Neuronal stem cell (in vitro differentiated cells): ENCODE measurements at regions not wholly inside any gene's neighbourhood (a gene's known extent, or its start where the extent isn't known, plus 50 kb on each side); places are given as distances from the start of the nearest gene placed in this dataset.
A peak's percentile ranks its signal among the peaks of the same experiment; 100 is the strongest.

Experiments
- DNase-seq: peaks from one replicate; pipeline ENCODE4 v3.0.0-alpha.2; 2013; ENCODE audit warnings: low spot score
- H2AFZ ChIP-seq: one replicate; pipeline ENCODE4 v1.6.1; 2013; ENCODE audit warnings: mild to moderate bottlenecking, low read length, inconsistent platforms
- H2AK5ac ChIP-seq: 2 replicates; pipeline ENCODE4 v1.6.1; 2013; ENCODE audit warnings: low read depth, mild to moderate bottlenecking, inconsistent platforms, low read length, moderate library complexity, mixed read lengths
- H2BK120ac ChIP-seq: 2 replicates; pipeline ENCODE4 v1.6.1; 2013; ENCODE audit warnings: low read depth, mild to moderate bottlenecking, inconsistent platforms, low read length, moderate library complexity, mixed read lengths
- H2BK12ac ChIP-seq: one replicate; pipeline ENCODE4 v1.6.1; 2013; ENCODE audit warnings: low read length, inconsistent platforms
- H2BK15ac ChIP-seq: 2 replicates; pipeline ENCODE4 v1.6.1; 2013; ENCODE audit warnings: mild to moderate bottlenecking, low read length, inconsistent platforms, mixed read lengths
- H2BK5ac ChIP-seq: one replicate; pipeline ENCODE4 v1.6.1; 2013; ENCODE audit warnings: inconsistent platforms, mild to moderate bottlenecking, low read length, moderate library complexity
- H3K14ac ChIP-seq: one replicate; pipeline ENCODE4 v1.6.1; 2013; ENCODE audit warnings: low read length, inconsistent platforms
- H3K18ac ChIP-seq: 2 replicates; pipeline ENCODE4 v1.6.1; 2013; ENCODE audit warnings: low read length, inconsistent platforms
- H3K23ac ChIP-seq: 2 replicates; pipeline ENCODE4 v1.6.1; 2013; ENCODE audit warnings: low read depth, mild to moderate bottlenecking, mixed read lengths, low read length, inconsistent platforms; ENCODE audit not compliant: poor library complexity
- H3K27ac ChIP-seq: replicated peaks from 3 replicates; pipeline ENCODE4 v1.5.1; 2013; ENCODE audit warnings: low read length, inconsistent platforms
- H3K27me3 ChIP-seq, 3 experiments: 2 replicates each; pipeline ENCODE4 v1.6.1; 2013; ENCODE audit warnings: low read length in 3 of 3, mild to moderate bottlenecking in 2 of 3, inconsistent platforms in 1 of 3, low read depth in 1 of 3, mixed read lengths in 1 of 3, moderate library complexity in 1 of 3; ENCODE audit not compliant: control insufficient read depth in 3 of 3, insufficient read depth in 3 of 3
- H3K36me3 ChIP-seq, 2 donors: replicated peaks in 1 of 2; 2 replicates each; pipeline ENCODE4 v1.6.1; 2013; ENCODE audit warnings: low read length in 2 of 2; ENCODE audit not compliant: control insufficient read depth in 2 of 2, insufficient read depth in 2 of 2
- H3K4ac ChIP-seq: 2 replicates; pipeline ENCODE4 v1.6.1; 2013; ENCODE audit warnings: inconsistent platforms, mild to moderate bottlenecking, low read length, moderate library complexity
- H3K4me1 ChIP-seq, 2 donors: 1 replicate in 1 of 2; 2 replicates in 1 of 2; pipeline ENCODE4 v1.6.1; 2013; ENCODE audit warnings: low read length in 2 of 2, low read depth in 1 of 2; ENCODE audit not compliant: control insufficient read depth in 2 of 2, insufficient read depth in 1 of 2
- H3K4me2 ChIP-seq: one replicate; pipeline ENCODE4 v1.6.1; 2013; ENCODE audit warnings: mild to moderate bottlenecking, low read length, inconsistent platforms; ENCODE audit not compliant: insufficient read depth, poor library complexity, severe bottlenecking
- H3K4me3 ChIP-seq, 2 donors: 2 replicates each; pipeline ENCODE4 v1.5.1; 2013; ENCODE audit warnings: low read length in 2 of 2, mild to moderate bottlenecking in 2 of 2, inconsistent platforms in 1 of 2, moderate library complexity in 1 of 2
- H3K79me1 ChIP-seq: one replicate; pipeline ENCODE4 v1.6.1; 2013; ENCODE audit warnings: low read depth, mild to moderate bottlenecking, inconsistent platforms, low read length, moderate library complexity
- H3K9ac ChIP-seq: one replicate; pipeline ENCODE4 v1.6.1; 2013; ENCODE audit warnings: mild to moderate bottlenecking, low read depth, low read length, inconsistent platforms; ENCODE audit not compliant: poor library complexity
- H3K9me3 ChIP-seq, 2 donors: replicated peaks in 1 of 2; 2 replicates each; pipeline versions ENCODE3 to v1.6.1; 2013; ENCODE audit warnings: low read length in 2 of 2, mild to moderate bottlenecking in 2 of 2, inconsistent platforms in 1 of 2, low read depth in 1 of 2, mixed read lengths in 1 of 2, moderate library complexity in 1 of 2; ENCODE audit not compliant: control insufficient read depth in 2 of 2, insufficient read depth in 1 of 2
- H4K8ac ChIP-seq: one replicate; pipeline ENCODE4 v1.6.1; 2013; ENCODE audit warnings: low read depth, mild to moderate bottlenecking, inconsistent platforms, low read length, moderate library complexity
- H4K91ac ChIP-seq: one replicate; pipeline ENCODE4 v1.6.1; 2013; ENCODE audit warnings: low read length, low read depth, mild to moderate bottlenecking, inconsistent platforms; ENCODE audit not compliant: poor library complexity
- WGBS, 2 donors: extraction: QIAGEN DNeasy Blood & Tissue Kit; methylation state at CpG; one replicate each; pipeline ENCODE4 v1.1.7; 2013; ENCODE audit warnings: missing lambda C conversion rate in 2 of 2, mixed read lengths in 1 of 2; ENCODE audit not compliant: insufficient read length in 2 of 2, insufficient replicate concordance in 1 of 2; ENCODE audit errors: extremely low coverage in 2 of 2; 5-methylcytosine and 5-hydroxymethylcytosine counted together

DNA sequence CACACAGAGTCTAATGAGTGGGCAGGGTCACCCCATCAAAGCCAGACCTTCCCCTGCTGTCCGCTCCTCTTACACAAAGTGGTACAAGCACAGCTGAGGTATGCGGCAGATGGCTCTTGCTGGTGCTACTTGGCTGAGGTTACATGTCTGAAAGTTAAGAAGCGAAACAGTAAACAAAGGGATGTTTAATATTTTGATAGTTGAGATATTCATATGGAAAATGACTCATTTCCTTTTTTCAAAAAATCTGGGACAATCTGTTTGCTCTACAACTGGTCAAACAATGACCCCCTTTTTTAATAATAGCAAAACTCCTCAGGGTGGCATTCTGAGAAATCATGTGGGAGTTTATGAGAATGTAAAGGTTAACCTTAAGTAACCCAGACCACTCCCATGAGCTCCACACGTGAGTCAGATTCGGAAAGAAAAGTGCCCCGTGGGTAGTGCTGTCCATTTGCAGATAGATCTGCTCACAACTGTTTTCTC is 245.3 kb downstream of the TBXT start:
- Histone ChIP-seq H3K18ac (no peak overlapping the region), H2BK15ac (no peak overlapping the region), H3K9ac (no peak overlapping the region), H3K14ac (no peak overlapping the region), H3K9me3 (no peaks in the 10 kb centered on the region), H4K91ac (no peak overlapping the region), H3K4me1 (no peaks in the 10 kb centered on the region), H2AK5ac (no peak overlapping the region), H2BK5ac (no peak overlapping the region), H2AFZ (no peak overlapping the region), H3K79me1 (no peaks in the 10 kb centered on the region), H2BK120ac (no peak overlapping the region), H3K36me3 (no peaks in the 10 kb centered on the region), H3K4me3 (no peak overlapping the region), H2BK12ac (no peak overlapping the region), H3K27ac (no peak overlapping the region), H3K4ac (no peak overlapping the region), H3K4me2 (no peak overlapping the region), H3K27me3 (no peaks in the 10 kb centered on the region), H4K8ac (no peak overlapping the region), H3K23ac (no peak overlapping the region)
- DNase-seq = no peak
- WGBS, 2 donors = no CpG with 5 or more reads among the region's 6 CpGs

DNA sequence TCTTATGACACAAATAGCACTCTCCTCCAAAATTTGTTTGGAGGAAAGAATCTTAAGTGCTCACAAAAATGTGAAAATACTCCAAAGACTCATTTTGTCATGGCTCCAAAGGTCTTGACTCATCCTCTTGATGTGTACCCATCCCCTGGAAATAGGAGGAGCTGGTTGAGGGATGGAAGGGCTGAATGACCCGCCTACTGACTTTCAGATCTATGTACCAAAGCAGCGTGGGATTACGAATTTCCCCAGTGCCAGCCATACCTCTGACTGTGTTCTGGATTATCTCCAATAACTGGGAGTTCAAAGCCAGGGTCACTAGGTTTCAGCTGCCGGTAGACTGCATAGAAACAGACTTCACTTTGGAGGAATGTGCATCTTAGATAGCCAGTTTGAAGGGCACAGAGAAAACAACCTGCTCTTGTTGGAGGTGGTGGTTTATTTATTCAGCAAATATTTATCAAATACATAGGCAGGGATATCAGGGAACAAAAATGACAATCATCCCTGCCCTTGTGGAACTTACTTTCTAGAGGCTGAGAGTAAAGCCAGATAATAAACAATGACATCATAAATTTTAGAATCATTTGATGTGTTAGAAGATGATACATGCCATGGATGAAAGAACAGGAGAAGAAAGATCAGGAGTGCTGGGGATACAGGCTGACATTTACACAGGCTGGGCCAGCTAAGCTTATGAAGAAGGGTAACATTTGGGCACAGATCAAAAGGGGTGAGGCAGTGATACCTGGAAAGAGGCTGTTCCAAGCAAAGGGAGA is 246.6 kb downstream of the TBXT start:
- no CpG with 5 or more reads among the region's 4 CpGs for WGBS, 2 donors
- H4K8ac ChIP-seq = no peak overlapping the region
- no peak overlapping the region for H3K4me3 ChIP-seq

DNA sequence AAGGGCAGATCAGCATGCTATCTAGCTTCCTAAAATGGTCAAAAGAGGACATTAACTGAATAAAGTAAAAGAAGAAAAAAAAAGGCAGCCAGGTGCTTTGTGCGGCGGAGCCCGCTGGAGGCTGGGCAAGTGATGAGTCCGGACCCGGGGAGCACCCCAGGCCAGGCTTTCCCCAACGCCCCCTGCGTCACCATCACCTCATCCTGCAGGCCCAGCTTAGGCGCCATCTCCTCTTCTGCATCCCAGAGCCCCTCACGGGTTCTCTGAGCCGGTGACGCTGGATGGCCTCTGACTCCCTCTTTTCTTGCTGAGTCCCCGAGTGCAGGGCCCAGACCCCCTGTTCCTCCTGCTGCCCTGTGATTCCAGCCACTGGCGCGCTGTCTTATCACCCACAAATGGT is 250.1 kb downstream of the TBXT start:
- no peak for DNase-seq
- peaks cover 0 to 11% (median 0%) of the 10 kb centered on the region in 3 experiments for H3K27me3 ChIP-seq

More for the DNA sequence above, 246.6 kb downstream of the TBXT start:
- no peaks in the 10 kb centered on the region for H3K79me1 ChIP-seq
- H2AFZ ChIP-seq = no peak overlapping the region
- no peaks in the 10 kb centered on the region for H3K9me3 ChIP-seq
- no peak overlapping the region for H2BK120ac ChIP-seq
- no peak overlapping the region for H2BK12ac ChIP-seq
- H3K18ac ChIP-seq = no peak overlapping the region
- no peak overlapping the region for H3K27ac ChIP-seq
- H2BK15ac ChIP-seq = no peak overlapping the region
- H3K4ac ChIP-seq = no peak overlapping the region
- no peak overlapping the region for H2AK5ac ChIP-seq
- H3K4me2 ChIP-seq = no peak overlapping the region
- no peaks in the 10 kb centered on the region for H3K27me3 ChIP-seq
- DNase-seq = no peak
- H3K36me3 ChIP-seq = no peaks in the 10 kb centered on the region
- no peak overlapping the region for H3K14ac ChIP-seq
- no peak overlapping the region for H3K9ac ChIP-seq
- peaks cover 0 to 2% of the 10 kb centered on the region in 2 donors for H3K4me1 ChIP-seq
- no peak overlapping the region for H4K91ac ChIP-seq
- H2BK5ac ChIP-seq = no peak overlapping the region
- H3K23ac ChIP-seq = no peak overlapping the region

GRCh38 chr6:165915022-165915770 is 252.2 kb upstream of the PDE10A start:
- no peak overlapping the region for H3K9ac ChIP-seq
- H3K79me1 ChIP-seq = no peaks in the 10 kb centered on the region
- H2AFZ ChIP-seq = no peak overlapping the region
- H2BK5ac ChIP-seq = no peak overlapping the region
- H3K18ac ChIP-seq = no peak overlapping the region
- no peak overlapping the region for H2BK15ac ChIP-seq
- no peak overlapping the region for H3K4me3 ChIP-seq
- H3K14ac ChIP-seq = peak overlapping the region; percentile 10
- H2BK120ac ChIP-seq = no peak overlapping the region
- WGBS, 2 donors = no CpG with 5 or more reads among the region's 10 CpGs
- H3K36me3 ChIP-seq = no peaks in the 10 kb centered on the region
- no peak overlapping the region for H2AK5ac ChIP-seq
- H3K27ac ChIP-seq = no peak overlapping the region
- H4K91ac ChIP-seq = no peak overlapping the region
- peaks cover 0 to 2% of the 10 kb centered on the region in 2 donors for H3K4me1 ChIP-seq
- peaks cover 0 to 11% (median 0%) of the 10 kb centered on the region in 3 experiments for H3K27me3 ChIP-seq
- H3K4me2 ChIP-seq = no peak overlapping the region
- no peaks in the 10 kb centered on the region for H3K9me3 ChIP-seq
- no peak for DNase-seq
- H4K8ac ChIP-seq = no peak overlapping the region
- H3K23ac ChIP-seq = no peak overlapping the region
- no peak overlapping the region for H3K4ac ChIP-seq
- H2BK12ac ChIP-seq = no peak overlapping the region

More for the DNA sequence above, 250.1 kb downstream of the TBXT start:
- Histone ChIP-seq H3K4me3 (no peak overlapping the region), H3K27ac (no peak overlapping the region), H4K8ac (no peak overlapping the region), H3K4me1 (peaks cover 0 to 2% of the 10 kb centered on the region in 2 donors), H3K9me3 (no peaks in the 10 kb centered on the region), H2AK5ac (no peak overlapping the region), H2BK120ac (no peak overlapping the region), H2BK12ac (no peak overlapping the region), H3K9ac (no peak overlapping the region), H3K14ac (no peak overlapping the region), H2BK15ac (no peak overlapping the region), H3K4ac (no peak overlapping the region), H3K4me2 (no peak overlapping the region), H2BK5ac (no peak overlapping the region), H3K36me3 (no peaks in the 10 kb centered on the region), H3K18ac (no peak overlapping the region), H3K23ac (no peak overlapping the region), H3K79me1 (no peaks in the 10 kb centered on the region), H2AFZ (no peak overlapping the region), H4K91ac (no peak overlapping the region)
- no CpG with 5 or more reads among the region's 14 CpGs for WGBS, 2 donors
